Lung (tissue), 11 donors: ENCODE measurements at regions not wholly inside any gene's neighbourhood (a gene's known extent, or its start where the extent isn't known, plus 50 kb on each side); places are given as distances from the start of the nearest gene placed in this dataset.

Experiments
- ATAC-seq: fragments of 200-7000 bp; cut with Tn5 transposase; one replicate; pipeline ENCODE4 v1.9.1; 2020; ENCODE audit warnings: moderate number of reproducible peaks; ENCODE audit not compliant: insufficient read depth, low FRiP score
- DNase-seq, 3 donors: peaks; one replicate each; pipeline ENCODE4 v3.0.0-alpha.2; 2013 to 2017
- H3K27ac ChIP-seq, 2 donors: one replicate each; pipeline ENCODE4 v1.5.1; 2013; ENCODE audit warnings: mild to moderate bottlenecking in 2 of 2, moderate library complexity in 2 of 2, control low read depth in 1 of 2, inconsistent platforms in 1 of 2, low read depth in 1 of 2, low read length in 1 of 2
- H3K27me3 ChIP-seq, 3 donors: one replicate each; pipeline ENCODE4 v1.5.1; 2013; ENCODE audit warnings: low read length in 2 of 3; ENCODE audit not compliant: control insufficient read depth in 3 of 3, insufficient read depth in 3 of 3
- H3K36me3 ChIP-seq, 4 donors: one replicate each; pipeline ENCODE4 v1.5.1; 2013; ENCODE audit warnings: low read length in 4 of 4, mild to moderate bottlenecking in 1 of 4, moderate library complexity in 1 of 4; ENCODE audit not compliant: control insufficient read depth in 4 of 4, insufficient read depth in 4 of 4
- H3K4me1 ChIP-seq, 5 donors: one replicate each; pipeline ENCODE4 v1.5.1; 2013; ENCODE audit warnings: low read length in 5 of 5, mild to moderate bottlenecking in 2 of 5, moderate library complexity in 1 of 5; ENCODE audit not compliant: control insufficient read depth in 5 of 5, insufficient read depth in 5 of 5
- H3K4me3 ChIP-seq: one replicate; pipeline ENCODE4 v1.5.1; 2013; ENCODE audit warnings: mild to moderate bottlenecking, control low read depth, moderate library complexity
- H3K9ac ChIP-seq, 2 donors: one replicate each; pipeline ENCODE4 v1.5.1; 2013; ENCODE audit warnings: low read length in 2 of 2, control low read depth in 1 of 2; ENCODE audit not compliant: insufficient read depth in 1 of 2
- H3K9me3 ChIP-seq, 4 donors: one replicate each; pipeline ENCODE4 v1.5.1; 2013; ENCODE audit warnings: low read length in 3 of 4, mild to moderate bottlenecking in 1 of 4, moderate library complexity in 1 of 4; ENCODE audit not compliant: control insufficient read depth in 4 of 4, insufficient read depth in 3 of 4
- WGBS, 2 donors: extraction: QIAGEN DNeasy Blood & Tissue Kit; methylation state at CpG; one replicate each; pipeline ENCODE4 v1.1.7; 2013; 5-methylcytosine and 5-hydroxymethylcytosine counted together
- TF ChIP-seq, protein P1 (sequence below): IDR thresholded peaks from 2 replicates; pipeline ENCODE4 v1.5.1; 2012; ENCODE audit warnings: mild to moderate bottlenecking; ENCODE audit errors: control extremely low read depth, extremely low read depth
- donor health status: control.
- donor health status: control.
- donor health status: Bipolar disorder and iron deficiency.
- donor health status: healthy.
- donor health status: DM: yes; HTN: yes; CAD: no.

- 70 to 76% methylated on average over 1 of the region's 1 CpG for WGBS, 2 donors
- Histone ChIP-seq H3K9ac (no peak overlapping the region), H3K9me3 (no peaks in the 10 kb centered on the region), H3K4me3 (no peak overlapping the region), H3K36me3 (no peaks in the 10 kb centered on the region), H3K27me3 (no peaks in the 10 kb centered on the region), H3K27ac (no peak overlapping the region), H3K4me1 (no peaks in the 10 kb centered on the region)
- no peak for DNase-seq
- ATAC-seq, result no peak
- TF ChIP-seq, protein P1, sequence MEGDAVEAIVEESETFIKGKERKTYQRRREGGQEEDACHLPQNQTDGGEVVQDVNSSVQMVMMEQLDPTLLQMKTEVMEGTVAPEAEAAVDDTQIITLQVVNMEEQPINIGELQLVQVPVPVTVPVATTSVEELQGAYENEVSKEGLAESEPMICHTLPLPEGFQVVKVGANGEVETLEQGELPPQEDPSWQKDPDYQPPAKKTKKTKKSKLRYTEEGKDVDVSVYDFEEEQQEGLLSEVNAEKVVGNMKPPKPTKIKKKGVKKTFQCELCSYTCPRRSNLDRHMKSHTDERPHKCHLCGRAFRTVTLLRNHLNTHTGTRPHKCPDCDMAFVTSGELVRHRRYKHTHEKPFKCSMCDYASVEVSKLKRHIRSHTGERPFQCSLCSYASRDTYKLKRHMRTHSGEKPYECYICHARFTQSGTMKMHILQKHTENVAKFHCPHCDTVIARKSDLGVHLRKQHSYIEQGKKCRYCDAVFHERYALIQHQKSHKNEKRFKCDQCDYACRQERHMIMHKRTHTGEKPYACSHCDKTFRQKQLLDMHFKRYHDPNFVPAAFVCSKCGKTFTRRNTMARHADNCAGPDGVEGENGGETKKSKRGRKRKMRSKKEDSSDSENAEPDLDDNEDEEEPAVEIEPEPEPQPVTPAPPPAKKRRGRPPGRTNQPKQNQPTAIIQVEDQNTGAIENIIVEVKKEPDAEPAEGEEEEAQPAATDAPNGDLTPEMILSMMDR, result no peak
These were observed 443.7 kb downstream of the FRK start for GRCh38 chr6:115617031-115617430.

DNA sequence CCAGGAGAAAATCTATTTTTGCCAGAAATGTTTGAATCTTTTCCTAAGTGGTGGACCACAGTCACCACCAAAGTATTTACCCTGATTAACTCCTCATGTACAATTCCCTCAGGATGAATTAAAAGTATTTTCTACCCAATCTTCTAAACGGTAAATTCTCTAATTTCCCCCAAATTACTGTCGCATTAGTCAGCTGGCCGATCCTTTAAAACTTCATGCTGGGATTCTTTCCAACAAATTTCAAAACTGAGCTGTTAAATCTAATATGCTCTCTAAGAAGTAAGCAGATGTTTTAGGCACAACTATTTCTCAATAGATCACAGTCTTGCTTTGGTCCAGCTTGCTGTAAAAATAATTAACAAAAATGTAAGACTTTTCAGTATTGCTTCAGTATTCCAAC lies 447.2 kb downstream of the FRK start:
- no peaks in the 10 kb centered on the region for H3K9me3 ChIP-seq
- H3K36me3 ChIP-seq, result no peaks in the 10 kb centered on the region
- DNase-seq (peak in 2 of 3 donors; percentile 22 to 73), ATAC-seq (no peak)
- WGBS, 2 donors, result 65 to 82% methylated on average over 3 of the region's 3 CpGs
- H3K9ac ChIP-seq, result no peak overlapping the region
- no peaks in the 10 kb centered on the region for H3K4me1 ChIP-seq
- TF ChIP-seq, protein P1, result no peak
- H3K4me3 ChIP-seq, result no peak overlapping the region
- no peak overlapping the region for H3K27ac ChIP-seq
- peaks cover 0 to 3% (median 0%) of the 10 kb centered on the region in 3 donors for H3K27me3 ChIP-seq

GRCh38 chr6:115612796-115613479 lies 447.8 kb downstream of the FRK start:
- Histone ChIP-seq H3K27me3 (peaks cover 0 to 3% (median 0%) of the 10 kb centered on the region in 3 donors), H3K9ac (no peak overlapping the region), H3K27ac (no peak overlapping the region), H3K4me1 (no peaks in the 10 kb centered on the region), H3K9me3 (no peaks in the 10 kb centered on the region), H3K4me3 (no peak overlapping the region), H3K36me3 (no peaks in the 10 kb centered on the region)
- DNase-seq (no peak), ATAC-seq (no peak)
- 74 to 76% methylated on average over 7 of the region's 7 CpGs for WGBS, 2 donors
- TF ChIP-seq, protein P1, result no peak

DNA sequence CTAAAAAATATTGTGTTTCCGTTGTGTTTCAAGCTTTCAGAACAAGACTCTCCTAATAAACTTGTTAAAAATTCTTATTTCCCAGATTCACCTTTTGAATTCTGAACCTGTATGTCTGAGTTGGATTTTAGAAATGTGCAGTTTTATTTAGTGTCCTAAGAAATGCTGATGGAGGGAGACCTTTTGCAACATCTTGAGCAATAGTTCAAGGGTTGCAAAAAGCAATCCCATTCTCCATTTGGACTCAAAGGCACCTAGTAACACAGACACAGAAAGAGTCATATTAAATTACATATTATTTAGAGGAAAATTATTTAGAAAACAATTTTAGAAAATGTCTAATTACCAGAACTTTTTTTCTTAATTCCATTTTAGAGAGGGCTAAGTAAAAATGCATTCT lies 448.5 kb downstream of the FRK start:
- DNase-seq, result no peak
- ATAC-seq, result no peak
- H3K4me3 ChIP-seq, result no peak overlapping the region
- H3K9me3 ChIP-seq, result no peaks in the 10 kb centered on the region
- TF ChIP-seq, protein P1, result no peak
- no peak overlapping the region for H3K27ac ChIP-seq
- H3K27me3 ChIP-seq, result peaks cover 0 to 3% (median 0%) of the 10 kb centered on the region in 3 donors
- 0 to 1% methylated on average over 1 of the region's 1 CpG for WGBS, 2 donors
- no peaks in the 10 kb centered on the region for H3K36me3 ChIP-seq
- H3K4me1 ChIP-seq, result no peaks in the 10 kb centered on the region
- no peak overlapping the region for H3K9ac ChIP-seq
